ENCODE measurements at regions not wholly inside any gene's neighbourhood (a gene's known extent, or its start where the extent isn't known, plus 50 kb on each side); places are given as distances from the start of the nearest gene placed in this dataset.

GRCh38 chr15:49758856-49759255 lies 138.0 kb downstream of the DTWD1 start:
- TF ChIP-seq EP300 (IDR thresholded peaks at IDR 0.05) (no peak), CTCF (IDR thresholded peaks at IDR 0.05) (no peak)
